Hepatocyte (in vitro differentiated cells): ENCODE measurements at regions not wholly inside any gene's neighbourhood (a gene's known extent, or its start where the extent isn't known, plus 50 kb on each side); places are given as distances from the start of the nearest gene placed in this dataset.

ENCODE experiments used
- DNase-seq: peaks from one replicate; pipeline ENCODE4 v3.0.0-alpha.2; 2016; ENCODE audit warnings: low spot score
- H2AFZ ChIP-seq: fragments of 200-600 bp; sonication (generic); 2 replicates; pipeline ENCODE4 v1.6.0; 2016; ENCODE audit warnings: antibody characterized with exemption, mild to moderate bottlenecking
- H3K27ac ChIP-seq: fragments of 200-600 bp; sonication (generic); 2 replicates; pipeline ENCODE4 v1.5.1; 2016; ENCODE audit warnings: mild to moderate bottlenecking
- H3K27me3 ChIP-seq: fragments of 200-600 bp; sonication (generic); 2 replicates; pipeline ENCODE4 v1.6.1; 2016
- H3K36me3 ChIP-seq: fragments of 200-600 bp; sonication (generic); replicated peaks from 2 replicates; pipeline ENCODE4 v1.5.1; 2016; ENCODE audit warnings: low read depth; ENCODE audit not compliant: insufficient read depth
- H3K4me1 ChIP-seq: fragments of 200-600 bp; sonication (generic); 2 replicates; pipeline ENCODE4 v1.5.1; 2016; ENCODE audit warnings: mild to moderate bottlenecking, moderate library complexity; ENCODE audit not compliant: insufficient read depth
- H3K4me2 ChIP-seq: fragments of 200-600 bp; sonication (generic); 2 replicates; pipeline ENCODE4 v1.6.0; 2016
- H3K4me3 ChIP-seq: fragments of 200-600 bp; sonication (generic); 2 replicates; pipeline ENCODE4 v1.5.1; 2016; ENCODE audit warnings: mild to moderate bottlenecking
- H3K79me2 ChIP-seq: fragments of 200-600 bp; sonication (generic); 2 replicates; pipeline ENCODE4 v1.6.0; 2017; ENCODE audit warnings: mild to moderate bottlenecking
- H3K9me2 ChIP-seq: fragments of 200-600 bp; sonication (generic); replicated peaks from 2 replicates; pipeline ENCODE4 v1.6.0; 2017; ENCODE audit warnings: mild to moderate bottlenecking; ENCODE audit not compliant: insufficient read depth
- H3K9me3 ChIP-seq: fragments of 200-600 bp; sonication (generic); 2 replicates; pipeline ENCODE4 v1.5.1; 2016; ENCODE audit warnings: low read depth, mild to moderate bottlenecking
- H4K20me1 ChIP-seq: fragments of 200-600 bp; sonication (generic); 2 replicates; pipeline ENCODE4 v1.6.0; 2016; ENCODE audit warnings: mild to moderate bottlenecking; ENCODE audit not compliant: insufficient read depth, poor library complexity, severe bottlenecking
- CTCF ChIP-seq: fragments of 200-600 bp; sonication (generic); IDR thresholded peaks from 2 replicates; pipeline ENCODE4 v1.5.1; 2016; ENCODE audit warnings: antibody characterized with exemption, mild to moderate bottlenecking; ENCODE audit not compliant: poor library complexity
- EZH2 ChIP-seq: fragments of 200-600 bp; sonication (generic); IDR thresholded peaks from 2 replicates; pipeline ENCODE4 v1.6.1; 2016; ENCODE audit warnings: antibody characterized with exemption, mild to moderate bottlenecking, borderline replicate concordance
- EZH2phosphoT487 ChIP-seq: fragments of 200-600 bp; sonication (generic); IDR thresholded peaks from one replicate; pipeline ENCODE4 v1.6.1; 2018; ENCODE audit warnings: antibody characterized with exemption, mild to moderate bottlenecking, low read depth, moderate library complexity; ENCODE audit not compliant: unreplicated experiment, severe bottlenecking
- WGBS: methylation state at CpG from one replicate; pipeline ENCODE4 v1.1.6; 2016; ENCODE audit warnings: low lambda C conversion rate; ENCODE audit errors: missing lambda C conversion rate; 5-methylcytosine and 5-hydroxymethylcytosine counted together

- H4K20me1 ChIP-seq = no peaks in the 10 kb centered on the region
- H3K4me3 ChIP-seq = no peak overlapping the region
- no peaks in the 10 kb centered on the region for H3K9me3 ChIP-seq
- H3K4me1 ChIP-seq = no peaks in the 10 kb centered on the region
- TF ChIP-seq EZH2 = no peak
- no peak for TF ChIP-seq EZH2phosphoT487
- TF ChIP-seq CTCF = no peak
- H3K79me2 ChIP-seq = no peaks in the 10 kb centered on the region
- H3K36me3 ChIP-seq = no peaks in the 10 kb centered on the region
- 82% methylated on average over 4 of the region's 4 CpGs for WGBS
- DNase-seq = no peak
- H3K9me2 ChIP-seq = no peaks in the 10 kb centered on the region
- no peak overlapping the region for H3K27ac ChIP-seq
- no peaks in the 10 kb centered on the region for H3K27me3 ChIP-seq
- H2AFZ ChIP-seq = no peak overlapping the region
- H3K4me2 ChIP-seq = no peak overlapping the region
Measured at GRCh38 chr21:38714039-38714817, 91.5 kb upstream of the ETS2 start.

- no peaks in the 10 kb centered on the region for H3K4me1 ChIP-seq
- H3K36me3 ChIP-seq = no peaks in the 10 kb centered on the region
- H3K79me2 ChIP-seq = no peaks in the 10 kb centered on the region
- no peak overlapping the region for H3K27ac ChIP-seq
- WGBS = 72% methylated on average over 5 of the region's 5 CpGs
- no peak for DNase-seq
- H2AFZ ChIP-seq = no peak overlapping the region
- no peak overlapping the region for H3K4me2 ChIP-seq
- no peaks in the 10 kb centered on the region for H4K20me1 ChIP-seq
- H3K27me3 ChIP-seq = no peaks in the 10 kb centered on the region
- H3K9me3 ChIP-seq = no peaks in the 10 kb centered on the region
- TF ChIP-seq EZH2 = no peak
- no peak for TF ChIP-seq CTCF
- no peak for TF ChIP-seq EZH2phosphoT487
- no peaks in the 10 kb centered on the region for H3K9me2 ChIP-seq
- no peak overlapping the region for H3K4me3 ChIP-seq
Measured at GRCh38 chr21:38714999-38715398, 90.7 kb upstream of the ETS2 start.

- Histone ChIP-seq H3K27me3 (no peaks in the 10 kb centered on the region), H4K20me1 (no peaks in the 10 kb centered on the region), H3K9me2 (no peaks in the 10 kb centered on the region), H3K9me3 (no peaks in the 10 kb centered on the region), H3K4me1 (no peaks in the 10 kb centered on the region), H3K27ac (no peak overlapping the region), H3K4me2 (no peak overlapping the region), H3K4me3 (no peak overlapping the region), H2AFZ (no peak overlapping the region), H3K36me3 (no peaks in the 10 kb centered on the region), H3K79me2 (no peaks in the 10 kb centered on the region)
- no peak for TF ChIP-seq CTCF
- no peak for TF ChIP-seq EZH2
- TF ChIP-seq EZH2phosphoT487 = no peak
- 91% methylated on average over 2 of the region's 2 CpGs for WGBS
- DNase-seq = no peak
Measured at GRCh38 chr21:38716088-38716487, 89.6 kb upstream of the ETS2 start.
